ENCODE measurements at regions not wholly inside any gene's neighbourhood (a gene's known extent, or its start where the extent isn't known, plus 50 kb on each side); places are given as distances from the start of the nearest gene placed in this dataset.

GRCh38 chr2:120958623-120959366, 223.1 kb downstream of the GLI2 start:
- no peak overlapping the region for H3K27ac ChIP-seq
- no peak for DNase-seq (ENCODE audit: low spot score)
- TF ChIP-seq CTCF (IDR thresholded peaks at IDR 0.05) = no peak
- H3K4me3 ChIP-seq = no peak overlapping the region

GRCh38 chr2:120959426-120959825, 223.8 kb downstream of the GLI2 start:
- H3K27ac ChIP-seq = no peak overlapping the region
- no peak for DNase-seq (ENCODE audit: low spot score)

GRCh38 chr2:120960770-120961366, 225.2 kb downstream of the GLI2 start:
- Histone ChIP-seq H3K27ac (no peak overlapping the region), H3K4me3 (no peak overlapping the region)
- TF ChIP-seq CTCF (IDR thresholded peaks at IDR 0.05) = no peak
- no peak for DNase-seq (ENCODE audit: low spot score)

More at GRCh38 chr2:120959426-120959825, 223.8 kb downstream of the GLI2 start:
- no peak for TF ChIP-seq CTCF (IDR thresholded peaks at IDR 0.05)
- no peak overlapping the region for H3K4me3 ChIP-seq

- Histone ChIP-seq H3K27ac (no peak overlapping the region), H3K4me3 (no peak overlapping the region)
- DNase-seq (ENCODE audit: low spot score) = no peak
- TF ChIP-seq CTCF (IDR thresholded peaks at IDR 0.05) = no peak
These were observed 225.7 kb downstream of the GLI2 start for GRCh38 chr2:120961396-120961795.

GRCh38 chr2:120963997-120964705, 228.5 kb downstream of the GLI2 start:
- no peak for DNase-seq (ENCODE audit: low spot score)

GRCh38 chr2:120964819-120965218, 229.2 kb downstream of the GLI2 start:
- Histone ChIP-seq H3K27ac (no peak overlapping the region), H3K4me3 (no peak overlapping the region)
- DNase-seq (ENCODE audit: low spot score) = no peak
- TF ChIP-seq CTCF (IDR thresholded peaks at IDR 0.05) = no peak

More at GRCh38 chr2:120963997-120964705, 228.5 kb downstream of the GLI2 start:
- H3K27ac ChIP-seq = no peak overlapping the region
- no peak overlapping the region for H3K4me3 ChIP-seq
- no peak for TF ChIP-seq CTCF (IDR thresholded peaks at IDR 0.05)

Measured in coronary artery (tissue), 2 donors.